Endothelial cell of umbilical vein (primary cell): ENCODE measurements at regions not wholly inside any gene's neighbourhood (a gene's known extent, or its start where the extent isn't known, plus 50 kb on each side); places are given as distances from the start of the nearest gene placed in this dataset.

ENCODE experiments used
- BruUV-seq: library from RNA; stranded (reverse); fragments of 400-500 nt; replicated peaks from 2 replicates; lab custom pipeline; 2021; lab: Mats Ljungman, UMichigan
- CTCF ChIA-PET: fragments of 300-600, 350-600 bp; sonication (Branson Sonifier 250); formaldehyde crosslinking; loops from one replicate; lab custom pipeline; 2021; ENCODE audit warnings: antibody characterized with exemption, inconsistent platforms; lab: Charles Lee
- POLR2A ChIA-PET: fragments of 300-600, 350-600 bp; sonication (Branson Sonifier 250); formaldehyde crosslinking; loops from one replicate; lab custom pipeline; 2021; ENCODE audit warnings: antibody characterized with exemption, inconsistent platforms; lab: Charles Lee
- DNase-seq: peaks from one replicate; pipeline ENCODE4 v3.0.0-alpha.2; 2011; ENCODE audit warnings: low read depth, low spot score
- FAIRE-seq: peaks from 2 replicates; lab custom pipeline; 2011; peaks lifted over from hg19 to GRCh38; lab: Jason Lieb, UNC
- H2AFZ ChIP-seq: 2 replicates; pipeline ENCODE4 v1.6.0; 2012; ENCODE audit warnings: low read depth, low read length, control low read depth, inconsistent platforms
- H3K27ac ChIP-seq: 2 replicates; pipeline ENCODE4 v1.5.1; 2011; ENCODE audit warnings: low read depth, mild to moderate bottlenecking, control low read depth, low read length, moderate library complexity; ENCODE audit not compliant: insufficient read depth
- H3K27me3 ChIP-seq, 2 experiments: 2 replicates each; pipeline versions ENCODE4 v1.6.0 to v1.6.1; 2011; ENCODE audit warnings: low read length in 2 of 2, mixed read lengths in 1 of 2; ENCODE audit not compliant: control insufficient read depth in 2 of 2, insufficient read depth in 2 of 2
- H3K36me3 ChIP-seq, 2 experiments: 2 replicates in 1 of 2; 3 replicates in 1 of 2; pipeline ENCODE4 v1.5.1; 2011; ENCODE audit warnings: low read length in 2 of 2, mild to moderate bottlenecking in 1 of 2, moderate library complexity in 1 of 2; ENCODE audit not compliant: control insufficient read depth in 2 of 2, insufficient read depth in 2 of 2; ENCODE audit errors: extremely low read depth in 1 of 2
- H3K4me1 ChIP-seq: 3 replicates; pipeline ENCODE4 v1.5.1; 2011; ENCODE audit warnings: mild to moderate bottlenecking, low read length; ENCODE audit not compliant: control insufficient read depth, insufficient read depth; ENCODE audit errors: extremely low read depth
- H3K4me2 ChIP-seq: 2 replicates; pipeline ENCODE4 v1.6.1; 2011; ENCODE audit warnings: low read length, control low read depth, mixed read lengths; ENCODE audit not compliant: insufficient read depth
- H3K4me3 ChIP-seq, 3 experiments: fragments of 200-600 bp in 1 of 3; sonication (generic), shearing (Covaris generic) in 1 of 3; replicated peaks in 1 of 3; 2 replicates each; pipeline ENCODE4 v1.5.1; 2011 to 2016; ENCODE audit warnings: control low read depth in 3 of 3, low read length in 3 of 3, mild to moderate bottlenecking in 2 of 3, inconsistent platforms in 1 of 3, low read depth in 1 of 3, moderate library complexity in 1 of 3; ENCODE audit not compliant: insufficient read depth in 1 of 3
- H3K79me2 ChIP-seq: 2 replicates; pipeline ENCODE4 v1.6.0; 2012; ENCODE audit warnings: low read length, inconsistent platforms; ENCODE audit not compliant: control insufficient read depth, insufficient read depth
- H3K9ac ChIP-seq: replicated peaks from 2 replicates; pipeline ENCODE3; 2011; ENCODE audit warnings: low read length, control low read depth; ENCODE audit not compliant: insufficient read depth; ENCODE audit errors: extremely low read depth
- H3K9me1 ChIP-seq: replicated peaks from 3 replicates; pipeline ENCODE4 v1.6.0; 2011; ENCODE audit warnings: mild to moderate bottlenecking, low read length; ENCODE audit not compliant: control insufficient read depth, insufficient read depth; ENCODE audit errors: extremely low read depth
- H3K9me3 ChIP-seq: replicated peaks from 2 replicates; pipeline ENCODE4 v1.5.1; 2012; ENCODE audit warnings: low read length, inconsistent platforms; ENCODE audit not compliant: control insufficient read depth, insufficient read depth
- H4K20me1 ChIP-seq: replicated peaks from 2 replicates; pipeline ENCODE3; 2011; ENCODE audit warnings: mild to moderate bottlenecking, low read length; ENCODE audit not compliant: control insufficient read depth, insufficient read depth; ENCODE audit errors: extremely low read depth
- CTCF ChIP-seq, 2 donors: IDR thresholded peaks; 1 replicate in 1 of 2; 2 replicates in 1 of 2; pipeline ENCODE4 v1.5.1; 2011; ENCODE audit warnings: low read length in 2 of 2, mild to moderate bottlenecking in 2 of 2, moderate library complexity in 2 of 2, control low read depth in 1 of 2, inconsistent platforms in 1 of 2, low read depth in 1 of 2; ENCODE audit not compliant: insufficient read depth in 1 of 2; ENCODE audit errors: extremely low read depth in 1 of 2
- EZH2 ChIP-seq: IDR thresholded peaks from 2 replicates; pipeline ENCODE4 v1.6.1; 2012; ENCODE audit warnings: borderline replicate concordance, low read depth, mild to moderate bottlenecking, moderate library complexity, low read length, inconsistent platforms; ENCODE audit not compliant: severe bottlenecking
- GATA2 ChIP-seq: IDR thresholded peaks from 2 replicates; pipeline ENCODE4 v1.7.0; 2011; ENCODE audit warnings: low read depth, mild to moderate bottlenecking, moderate library complexity, mixed read lengths, low read length; ENCODE audit not compliant: insufficient read length, insufficient read depth
- JUN ChIP-seq: IDR thresholded peaks from 2 replicates; pipeline ENCODE4 v1.6.1; 2011; ENCODE audit warnings: borderline replicate concordance, low read depth; ENCODE audit not compliant: insufficient read length, insufficient read depth
- MAX ChIP-seq: IDR thresholded peaks from 2 replicates; pipeline ENCODE4 v1.6.1; 2011; ENCODE audit not compliant: insufficient read depth, insufficient read length
- MYC ChIP-seq: IDR thresholded peaks from one replicate; pipeline ENCODE4 v1.6.1; 2011; ENCODE audit warnings: mild to moderate bottlenecking, low read depth, low read length
- POLR2AphosphoS5 ChIP-seq: IDR thresholded peaks from 2 replicates; pipeline ENCODE4 v1.6.1; 2012; ENCODE audit warnings: low read depth, mild to moderate bottlenecking, control low read depth, low read length, moderate library complexity; ENCODE audit not compliant: insufficient read depth
- dilution Hi-C: fragments of 300-500 bp; cut with MboI; formaldehyde crosslinking; loops from one replicate; pipeline ENCODE4 v1.15.0; 2019; ENCODE audit warnings: low sequenced_read_pairs; ENCODE audit not compliant: extremely low pct_ligation_motif_present
- intact Hi-C: fragments of 100-400 bp; cut with micrococcal nuclease; formaldehyde crosslinking; loops from one replicate; pipeline ENCODE4 v1.10.0; 2022

DNA sequence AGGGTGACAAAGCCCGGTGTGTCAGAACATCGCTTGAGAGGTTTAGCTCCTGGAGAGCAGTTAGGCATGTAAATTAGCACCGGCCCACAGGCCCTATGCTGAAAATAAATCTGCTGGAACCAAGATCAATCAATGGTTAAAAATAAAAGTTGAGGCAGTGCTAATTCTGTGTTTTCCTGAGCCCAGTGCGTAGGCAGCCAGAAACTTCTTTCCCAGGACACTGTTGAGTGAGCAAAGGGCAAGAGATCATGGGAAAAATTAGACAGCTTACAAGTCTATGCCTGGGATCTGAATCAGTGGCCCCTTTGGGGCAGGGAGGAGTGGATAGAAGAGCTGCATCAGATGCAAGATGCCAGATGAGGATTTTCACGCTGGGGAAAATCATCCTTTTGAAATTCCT lies 539.2 kb downstream of the BUD13 start:
- ChIA-PET CTCF (interaction anchor here (0.8 kb wide), 1 partner anchor 899 kb away, joined by 3 read pairs; no protein-coding TSS in a partner anchor), POLR2A (no interaction called here)
- H3K27me3 ChIP-seq = no peaks in the 10 kb centered on the region
- H3K4me1 ChIP-seq = no peaks in the 10 kb centered on the region
- no peak overlapping the region for H3K4me3 ChIP-seq
- no peak for DNase-seq
- no peaks in the 10 kb centered on the region for H3K79me2 ChIP-seq
- dilution Hi-C loops = no loop called here
- no peaks in the 10 kb centered on the region for H3K36me3 ChIP-seq
- no peaks in the 10 kb centered on the region for H3K9me3 ChIP-seq
- TF ChIP-seq CTCF (IDR thresholded peaks at IDR 0.05; ENCODE audit: extremely low read depth in 1 of 2, insufficient read depth in 1 of 2, low read depth in 1 of 2, low read length in 2 of 2) (no peak), GATA2 (no peak), JUN (no peak), POLR2AphosphoS5 (no peak), MAX (no peak), MYC (no peak), EZH2 (no peak)
- no peak overlapping the region for H3K4me2 ChIP-seq
- H2AFZ ChIP-seq = no peak overlapping the region
- no peak for FAIRE-seq
- no peaks in the 10 kb centered on the region for H4K20me1 ChIP-seq
- no peak overlapping the region for H3K27ac ChIP-seq
- BruUV-seq = no TSS peak
- intact Hi-C loops = no loop called here
- no peaks in the 10 kb centered on the region for H3K9me1 ChIP-seq
- no peak overlapping the region for H3K9ac ChIP-seq
